IPS-20b (cell line): ENCODE measurements at regions not wholly inside any gene's neighbourhood (a gene's known extent, or its start where the extent isn't known, plus 50 kb on each side); places are given as distances from the start of the nearest gene placed in this dataset.
"Not testable (repeated sequence)": the region's sequence is repeated elsewhere in the genome, so short reads cannot be mapped to it uniquely, and the experiment has no call there.

Experiments used
- H3K27ac ChIP-seq: one replicate; pipeline ENCODE4 v1.5.1; 2013; ENCODE audit warnings: low read length
- H3K27me3 ChIP-seq: 2 replicates; pipeline ENCODE4 v1.6.1; 2013; ENCODE audit warnings: mild to moderate bottlenecking, low read length, inconsistent platforms; ENCODE audit not compliant: insufficient read depth
- H3K36me3 ChIP-seq: 2 replicates; pipeline ENCODE4 v1.6.1; 2013; ENCODE audit warnings: low read depth, mild to moderate bottlenecking, inconsistent platforms, low read length, moderate library complexity; ENCODE audit not compliant: insufficient read depth
- H3K4me1 ChIP-seq: 2 replicates; pipeline ENCODE4 v1.6.1; 2013; ENCODE audit warnings: mild to moderate bottlenecking, control low read depth, inconsistent platforms, low read length, moderate library complexity; ENCODE audit not compliant: insufficient read depth
- H3K4me3 ChIP-seq: 2 replicates; pipeline ENCODE4 v1.5.1; 2013; ENCODE audit warnings: mild to moderate bottlenecking, low read length, inconsistent platforms
- H3K9ac ChIP-seq: 2 replicates; pipeline ENCODE4 v1.6.1; 2013; ENCODE audit warnings: low read depth, mild to moderate bottlenecking, inconsistent platforms, low read length, moderate library complexity
- H3K9me3 ChIP-seq: 2 replicates; pipeline ENCODE4 v1.6.1; 2013; ENCODE audit warnings: mild to moderate bottlenecking, low read depth, low read length, inconsistent platforms; ENCODE audit not compliant: insufficient read depth

DNA sequence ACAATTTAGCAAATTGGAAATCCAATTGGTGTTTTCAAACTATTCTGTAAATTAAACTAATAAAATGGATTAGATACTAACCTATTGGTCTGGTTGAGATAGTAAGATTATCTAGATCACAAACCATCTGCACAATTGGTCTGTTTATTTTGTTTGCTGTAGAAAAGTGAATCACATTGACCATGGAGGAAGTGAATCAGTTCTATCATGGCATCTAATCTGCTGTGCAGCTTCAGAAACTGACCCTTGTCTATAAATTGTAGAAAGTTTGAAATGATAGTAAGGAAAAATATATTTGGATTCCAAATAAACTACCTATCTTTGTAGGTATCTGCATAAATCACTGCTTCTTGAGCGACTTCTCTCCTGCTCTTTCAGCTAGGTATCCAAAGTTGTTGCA is 1865.4 kb downstream of the MAT2B start:
- Histone ChIP-seq H3K4me3 (no peak overlapping the region), H3K9ac (no peak overlapping the region)

DNA sequence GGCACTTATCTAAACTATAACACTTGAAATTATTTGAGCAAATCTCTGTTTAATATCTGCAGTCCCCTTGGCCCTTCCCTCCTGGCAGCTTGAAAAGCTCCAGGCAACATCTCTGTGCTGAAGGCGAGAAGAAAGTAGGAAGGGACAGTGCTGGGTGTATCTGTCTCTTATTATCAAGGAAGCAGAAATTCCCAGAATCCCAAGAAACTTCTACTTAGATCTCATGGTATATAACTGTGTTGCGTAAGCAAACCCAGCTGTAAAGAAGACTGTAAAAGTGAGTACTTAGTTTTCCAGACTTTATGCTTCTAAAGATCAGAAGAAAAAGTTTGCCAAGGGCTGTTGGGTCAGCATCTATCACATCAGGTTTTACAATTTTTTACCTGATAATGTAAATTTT is 1869.8 kb downstream of the MAT2B start:
- H3K36me3 ChIP-seq = no peaks in the 10 kb centered on the region
- no peaks in the 10 kb centered on the region for H3K9me3 ChIP-seq
- H3K27ac ChIP-seq = no peak overlapping the region
- H3K4me1 ChIP-seq = no peaks in the 10 kb centered on the region
- no peaks in the 10 kb centered on the region for H3K27me3 ChIP-seq
- H3K9ac ChIP-seq = no peak overlapping the region
- H3K4me3 ChIP-seq = no peak overlapping the region

More for the DNA sequence above, 1865.4 kb downstream of the MAT2B start:
- Histone ChIP-seq H3K9me3 (no peaks in the 10 kb centered on the region), H3K36me3 (no peaks in the 10 kb centered on the region), H3K27ac (no peak overlapping the region), H3K27me3 (no peaks in the 10 kb centered on the region), H3K4me1 (no peaks in the 10 kb centered on the region)

DNA sequence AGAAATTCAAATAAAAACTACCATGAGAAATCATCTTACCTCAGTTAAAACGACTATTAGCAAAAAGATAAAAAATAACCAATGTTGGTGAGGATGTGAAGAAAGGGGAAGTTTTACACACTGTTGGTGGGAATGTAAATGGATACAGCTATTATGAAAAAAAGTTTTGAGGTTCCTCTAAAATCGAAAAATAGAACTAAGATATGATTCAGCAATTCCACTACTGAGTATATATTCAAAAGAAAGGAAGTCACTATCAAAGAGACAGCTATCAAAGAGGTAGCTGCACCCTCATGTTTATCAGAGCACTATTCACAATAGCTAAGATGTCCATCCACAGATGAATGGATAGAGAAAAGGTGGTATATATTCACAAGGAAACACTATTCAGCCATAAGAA is 1888.4 kb downstream of the MAT2B start:
- no peaks in the 10 kb centered on the region for H3K9me3 ChIP-seq
- H3K27ac ChIP-seq = no peak overlapping the region

DNA sequence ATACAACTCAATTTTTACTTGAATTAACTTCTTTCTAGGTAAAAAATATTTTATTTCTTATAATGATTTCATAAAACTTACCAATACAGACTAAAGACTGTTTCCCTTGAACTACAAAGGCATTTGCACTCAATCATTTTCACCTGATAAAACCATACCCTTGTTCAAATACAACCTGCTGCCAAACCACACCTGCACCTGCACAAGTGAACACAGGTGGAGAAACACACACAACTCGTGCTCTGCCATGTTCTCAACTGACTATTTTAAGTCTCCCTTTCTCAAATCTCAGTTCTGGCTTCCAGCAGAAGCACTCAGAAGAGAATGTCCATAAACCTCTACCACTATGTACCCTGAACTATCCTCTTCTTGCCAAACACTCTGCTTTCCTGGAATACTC is 1892.1 kb downstream of the MAT2B start:
- H3K27ac ChIP-seq = no peak overlapping the region
- H3K4me3 ChIP-seq = no peak overlapping the region
- no peaks in the 10 kb centered on the region for H3K9me3 ChIP-seq
- H3K4me1 ChIP-seq = peaks cover 4% of the 10 kb centered on the region; the same call in 1 of the 2 replicates
- H3K27me3 ChIP-seq = no peaks in the 10 kb centered on the region
- no peak overlapping the region for H3K9ac ChIP-seq
- H3K36me3 ChIP-seq = no peaks in the 10 kb centered on the region

More for the DNA sequence above, 1888.4 kb downstream of the MAT2B start:
- no peak overlapping the region for H3K4me3 ChIP-seq
- H3K4me1 ChIP-seq = no peaks in the 10 kb centered on the region
- no peak overlapping the region for H3K9ac ChIP-seq
- no peaks in the 10 kb centered on the region for H3K36me3 ChIP-seq
- H3K27me3 ChIP-seq = no peaks in the 10 kb centered on the region

DNA sequence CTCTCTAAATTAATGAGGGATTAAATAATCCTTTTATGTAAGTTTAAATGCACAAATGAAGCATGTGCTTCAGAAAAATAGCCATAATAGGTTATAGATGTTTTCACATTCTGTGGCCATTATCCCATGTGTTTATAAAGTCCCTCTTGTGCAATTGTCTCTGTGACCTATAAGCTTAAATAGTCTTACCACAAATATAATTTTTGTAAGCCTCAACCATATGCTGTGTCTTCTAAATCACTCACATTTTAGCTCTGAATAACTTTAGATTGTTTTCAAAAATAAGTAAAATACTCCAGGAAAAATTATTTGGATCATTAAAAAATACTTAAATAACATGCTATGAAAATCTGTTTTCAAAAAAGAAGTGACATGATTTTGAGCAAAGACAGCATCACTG is 1894.7 kb downstream of the MAT2B start:
- Histone ChIP-seq H3K27me3 (no peaks in the 10 kb centered on the region), H3K9ac (no peak overlapping the region), H3K4me3 (no peak overlapping the region), H3K27ac (no peak overlapping the region), H3K4me1 (peaks cover 4% of the 10 kb centered on the region; the same call in 1 of the 2 replicates), H3K36me3 (no peaks in the 10 kb centered on the region), H3K9me3 (no peaks in the 10 kb centered on the region)

DNA sequence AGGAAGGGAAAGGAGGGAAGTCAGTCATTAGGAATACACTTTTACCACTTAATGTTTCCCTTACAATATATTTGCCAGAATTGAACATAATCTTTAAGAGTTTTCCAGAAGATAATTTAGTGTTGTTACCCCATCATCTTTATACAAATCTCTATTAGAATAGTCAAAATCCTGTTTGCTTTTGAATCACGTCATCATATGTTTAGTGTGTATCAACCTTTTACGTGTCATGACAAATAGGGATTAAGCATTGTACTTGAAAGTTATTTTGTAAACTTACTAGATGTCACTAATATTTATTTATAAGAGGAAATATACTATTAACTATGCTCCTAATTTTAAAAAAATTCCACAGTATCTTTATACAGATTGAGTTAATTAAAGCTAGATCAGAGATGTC is 1899.5 kb downstream of the MAT2B start:
- H3K36me3 ChIP-seq = no peaks in the 10 kb centered on the region

DNA sequence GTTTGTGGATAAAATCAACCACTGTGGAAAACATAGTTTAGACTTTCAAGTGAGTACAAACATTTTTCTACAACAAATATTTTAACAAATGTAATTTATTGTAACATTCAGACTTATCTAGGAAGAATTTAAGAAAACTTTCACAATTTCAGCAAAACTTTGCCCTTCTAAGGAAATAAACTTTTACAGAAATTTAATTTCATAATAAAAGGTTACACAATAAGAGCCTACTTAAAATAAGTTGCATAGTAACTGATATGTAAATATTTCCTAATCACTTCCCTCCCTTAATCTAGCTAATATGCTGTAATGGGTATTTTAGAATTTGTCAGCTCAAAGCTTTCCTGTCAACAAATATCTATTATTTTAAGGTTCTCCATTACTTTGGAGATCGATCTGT is 1899.9 kb downstream of the MAT2B start:
- H3K4me3 ChIP-seq = no peak overlapping the region
- H3K9ac ChIP-seq = no peak overlapping the region
- H3K9me3 ChIP-seq = peaks cover 4% of the 10 kb centered on the region
- H3K4me1 ChIP-seq = peaks cover 6% of the 10 kb centered on the region; the same call in 1 of the 2 replicates
- H3K27me3 ChIP-seq = no peaks in the 10 kb centered on the region
- H3K36me3 ChIP-seq = no peaks in the 10 kb centered on the region
- no peak overlapping the region for H3K27ac ChIP-seq

More for the DNA sequence above, 1899.5 kb downstream of the MAT2B start:
- H3K9me3 ChIP-seq = peaks cover 4% of the 10 kb centered on the region
- H3K27ac ChIP-seq = no peak overlapping the region
- peaks cover 6% of the 10 kb centered on the region; the same call in 1 of the 2 replicates for H3K4me1 ChIP-seq
- no peak overlapping the region for H3K9ac ChIP-seq
- H3K4me3 ChIP-seq = no peak overlapping the region
- no peaks in the 10 kb centered on the region for H3K27me3 ChIP-seq

DNA sequence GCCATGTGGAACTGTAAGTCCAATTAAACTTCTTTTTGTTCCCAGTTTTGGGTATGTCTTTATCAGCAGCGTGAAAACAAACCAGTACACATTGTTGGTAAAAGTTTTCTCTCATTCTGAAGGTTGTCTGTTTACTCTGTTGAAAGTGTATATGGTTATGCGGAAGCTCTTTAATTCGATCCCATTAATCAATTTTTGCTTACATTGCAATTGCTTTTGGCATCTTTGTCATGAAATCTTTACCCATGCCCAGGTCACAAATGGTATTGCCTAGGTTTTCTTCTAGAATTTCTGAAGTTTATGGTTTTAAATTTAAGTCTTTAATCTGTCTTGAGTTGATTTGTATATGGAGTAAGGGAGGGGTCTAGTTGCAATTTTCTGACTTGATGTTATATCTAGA is 1901.9 kb downstream of the MAT2B start:
- Histone ChIP-seq H3K9ac (no peak overlapping the region), H3K36me3 (no peaks in the 10 kb centered on the region), H3K27ac (no peak overlapping the region), H3K4me1 (peaks cover 6% of the 10 kb centered on the region; the same call in 1 of the 2 replicates), H3K27me3 (no peaks in the 10 kb centered on the region), H3K4me3 (no peak overlapping the region), H3K9me3 (peaks cover 4% of the 10 kb centered on the region)

DNA sequence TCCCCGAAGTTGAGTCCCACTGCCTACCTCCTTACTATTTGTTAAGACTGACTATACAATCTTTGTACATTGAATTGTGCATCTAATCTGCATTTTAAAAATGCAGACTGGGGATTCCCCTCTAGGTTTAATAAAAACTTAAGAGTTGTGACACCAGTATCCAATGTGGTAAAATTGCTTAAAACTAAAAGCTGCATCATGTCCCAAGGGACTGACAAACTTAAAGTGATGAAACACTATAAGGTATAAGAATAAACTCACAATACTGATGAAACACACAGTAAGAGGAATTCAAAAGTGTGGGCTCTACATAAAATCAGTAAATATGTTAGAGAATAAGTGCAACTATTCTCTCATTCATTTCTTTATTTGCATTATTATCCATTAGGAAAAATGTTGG is 1905.1 kb downstream of the MAT2B start:
- Histone ChIP-seq H3K36me3 (no peaks in the 10 kb centered on the region), H3K27me3 (no peaks in the 10 kb centered on the region), H3K9me3 (peaks cover 4% of the 10 kb centered on the region), H3K27ac (no peak overlapping the region), H3K9ac (no peak overlapping the region; the same call in 1 of the 2 replicates), H3K4me1 (peaks cover 3% of the 10 kb centered on the region; the same call in 1 of the 2 replicates), H3K4me3 (no peak overlapping the region)

DNA sequence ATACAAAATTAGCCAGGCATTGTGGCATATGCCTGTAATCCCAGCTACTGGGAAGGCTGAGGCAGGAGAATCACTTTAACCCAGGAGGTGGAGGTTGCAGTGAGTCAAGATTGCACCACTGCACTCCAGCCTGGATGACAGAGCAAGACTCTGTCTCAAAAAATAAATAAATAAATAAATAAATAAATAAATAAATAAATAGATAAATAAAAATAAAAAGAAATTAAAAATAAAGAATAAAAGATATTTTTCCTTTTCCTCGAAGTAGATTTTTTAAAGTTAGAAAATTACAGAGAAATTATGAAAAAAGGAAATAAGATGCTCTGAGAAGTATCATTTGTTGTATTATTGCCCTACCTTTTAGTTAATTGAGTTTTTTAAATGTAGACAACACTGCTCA is 1906.1 kb downstream of the MAT2B start:
- H3K9me3 ChIP-seq, H3K36me3 ChIP-seq, H3K27me3 ChIP-seq, H3K27ac ChIP-seq, H3K9ac ChIP-seq, H3K4me3 ChIP-seq, H3K4me1 ChIP-seq: not testable (repeated sequence)

DNA sequence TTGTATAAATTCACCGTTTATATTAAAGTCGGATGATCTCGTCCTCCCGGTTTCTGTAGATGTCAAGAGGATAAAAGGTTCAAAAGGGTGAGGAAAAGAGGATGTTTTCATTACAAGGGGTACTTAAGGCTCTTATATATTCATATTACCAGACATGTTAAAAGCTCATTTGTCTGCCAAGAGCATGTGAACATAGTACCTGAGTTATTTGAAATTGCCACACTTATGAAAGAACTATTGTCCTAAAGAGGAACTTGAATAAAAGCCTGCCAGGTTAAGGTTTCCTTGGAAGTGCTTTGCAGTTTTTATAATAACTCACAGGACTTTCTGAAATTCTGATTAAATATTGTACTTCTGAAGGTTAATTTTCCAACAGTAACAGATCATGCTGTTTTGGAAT is 1915.1 kb downstream of the MAT2B start:
- H3K4me1 ChIP-seq = no peaks in the 10 kb centered on the region
- no peak overlapping the region for H3K9ac ChIP-seq
- no peaks in the 10 kb centered on the region for H3K27me3 ChIP-seq
- H3K4me3 ChIP-seq = no peak overlapping the region
- no peaks in the 10 kb centered on the region for H3K9me3 ChIP-seq
- H3K27ac ChIP-seq = no peak overlapping the region
- H3K36me3 ChIP-seq = no peaks in the 10 kb centered on the region

DNA sequence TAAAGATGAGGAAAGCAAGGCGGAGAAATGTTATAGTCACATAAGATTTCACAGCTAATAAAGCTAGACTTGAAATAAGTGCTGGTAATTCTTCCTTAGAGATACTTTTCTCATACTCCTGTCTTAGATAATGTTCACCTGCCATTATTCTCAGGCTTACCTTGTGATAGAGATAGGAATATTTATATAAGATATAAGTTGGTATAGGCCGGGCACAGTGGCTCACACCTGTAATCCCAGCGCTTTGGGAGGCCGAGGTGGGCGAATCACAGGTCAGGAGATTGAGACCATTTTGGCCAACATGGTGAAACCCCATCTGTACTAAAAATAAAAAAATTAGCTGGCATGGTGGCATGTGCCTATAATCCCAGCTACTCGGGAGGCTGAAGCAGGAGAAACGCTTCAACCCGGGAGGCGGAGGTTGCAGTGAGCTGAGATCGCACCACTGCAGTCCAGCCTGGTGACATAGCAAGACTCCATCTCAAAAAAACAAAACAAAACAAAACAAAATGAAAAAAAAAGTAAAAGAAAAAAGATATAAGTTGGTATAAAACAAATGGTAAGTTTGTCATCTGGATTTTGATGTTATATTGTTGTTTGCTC is 1918.4 kb downstream of the MAT2B start:
- no peaks in the 10 kb centered on the region for H3K36me3 ChIP-seq
- H3K4me1 ChIP-seq = no peaks in the 10 kb centered on the region
- H3K27ac ChIP-seq = no peak overlapping the region
- no peaks in the 10 kb centered on the region for H3K27me3 ChIP-seq
- H3K9ac ChIP-seq = no peak overlapping the region
- H3K4me3 ChIP-seq = no peak overlapping the region
- H3K9me3 ChIP-seq = no peaks in the 10 kb centered on the region
